HepG2 (cell line): ENCODE measurements at regions not wholly inside any gene's neighbourhood (a gene's known extent, or its start where the extent isn't known, plus 50 kb on each side); places are given as distances from the start of the nearest gene placed in this dataset.

Experiments used
- CERS6 ChIP-seq: sonication (generic); formaldehyde crosslinking; IDR thresholded peaks from 2 replicates; pipeline ENCODE4 v1.5.0; 2020; ENCODE audit warnings: missing genetic modification reagents
- ETS1 ChIP-seq: sonication (generic); formaldehyde crosslinking; IDR thresholded peaks from 2 replicates; pipeline ENCODE4 v1.4.0; 2020; ENCODE audit warnings: missing genetic modification reagents
- FOXK1 ChIP-seq: sonication (generic); formaldehyde crosslinking; IDR thresholded peaks from 2 replicates; pipeline ENCODE4 v1.4.0; 2020; ENCODE audit warnings: low read depth, missing genetic modification reagents, borderline replicate concordance
- HOXD1 ChIP-seq: sonication (generic); formaldehyde crosslinking; IDR thresholded peaks from 2 replicates; pipeline ENCODE4 v1.5.0; 2020; ENCODE audit warnings: missing genetic modification reagents
- MYNN ChIP-seq: sonication (generic); formaldehyde crosslinking; IDR thresholded peaks from 2 replicates; pipeline ENCODE4 v1.4.0; 2020; ENCODE audit warnings: mild to moderate bottlenecking, low read depth, missing genetic modification reagents
- NAIF1 ChIP-seq: sonication (generic); formaldehyde crosslinking; IDR thresholded peaks from 2 replicates; pipeline ENCODE4 v1.5.0; 2020; ENCODE audit warnings: mild to moderate bottlenecking, missing genetic modification reagents, borderline replicate concordance
- PAF1 ChIP-seq: IDR thresholded peaks from 2 replicates; pipeline ENCODE4 v1.6.1; 2016; ENCODE audit warnings: missing genetic modification reagents, missing compliant biosample characterization
- PHF20 ChIP-seq: sonication (generic); formaldehyde crosslinking; IDR thresholded peaks from 2 replicates; pipeline ENCODE4 v1.5.0; 2020; ENCODE audit warnings: mild to moderate bottlenecking, missing genetic modification reagents
- PRDM15 ChIP-seq: sonication (generic); formaldehyde crosslinking; IDR thresholded peaks from 2 replicates; pipeline ENCODE4 v1.4.0; 2020; ENCODE audit warnings: missing genetic modification reagents
- RARA ChIP-seq: IDR thresholded peaks from 2 replicates; pipeline ENCODE4 v1.6.1; 2016; ENCODE audit warnings: missing genetic modification reagents, missing compliant biosample characterization
- SMYD3 ChIP-seq: sonication (generic); formaldehyde crosslinking; IDR thresholded peaks from 2 replicates; pipeline ENCODE4 v1.8.1; 2023; ENCODE audit warnings: mild to moderate bottlenecking, missing genetic modification reagents
- SP1 ChIP-seq, 2 experiments: fragments of 450-650 bp in 1 of 2; sonication (generic) in 1 of 2; formaldehyde crosslinking in 1 of 2; IDR thresholded peaks; 2 replicates each; pipeline versions ENCODE4 v1.4.0 to v1.6.1; 2016 to 2020; ENCODE audit warnings: missing genetic modification reagents in 1 of 2
- SRY ChIP-seq: sonication (generic); formaldehyde crosslinking; IDR thresholded peaks from 2 replicates; pipeline ENCODE4 v1.8.0; 2022; ENCODE audit warnings: mild to moderate bottlenecking, missing genetic modification reagents
- ZEB1 ChIP-seq: IDR thresholded peaks from 2 replicates; pipeline ENCODE4 v1.6.1; 2012; ENCODE audit warnings: mild to moderate bottlenecking, low read depth, inconsistent platforms; ENCODE audit not compliant: insufficient replicate concordance
- ZHX1 ChIP-seq: sonication (generic); formaldehyde crosslinking; IDR thresholded peaks from 2 replicates; pipeline ENCODE4 v1.8.1; 2022; ENCODE audit warnings: low read depth, mild to moderate bottlenecking, missing genetic modification reagents
- ZNF335 ChIP-seq: sonication (generic); formaldehyde crosslinking; IDR thresholded peaks from 2 replicates; pipeline ENCODE4 v1.4.0; 2020; ENCODE audit warnings: missing genetic modification reagents
- ZNF574 ChIP-seq: sonication (generic); formaldehyde crosslinking; IDR thresholded peaks from 2 replicates; pipeline ENCODE4 v1.4.0; 2020; ENCODE audit warnings: missing genetic modification reagents

- TF ChIP-seq PRDM15 = peak; percentile 92
- peak; percentile 100 for TF ChIP-seq HOXD1 (CRISPR knock-in tag)
- no peak for TF ChIP-seq ZEB1
- TF ChIP-seq SRY (CRISPR knock-in tag) = peak; percentile 100
- TF ChIP-seq SP1 (IDR thresholded peaks at IDR 0.05) = no peak
- TF ChIP-seq SP1 (CRISPR knock-in tag; IDR thresholded peaks at IDR 0.05) = peak; percentile 82
- peak; percentile 100 for TF ChIP-seq SMYD3 (CRISPR knock-in tag)
- TF ChIP-seq PHF20 (CRISPR knock-in tag) = peak; percentile 89
- peak; percentile 99 for TF ChIP-seq CERS6 (CRISPR knock-in tag)
- peak; percentile 99 for TF ChIP-seq MYNN
- peak; percentile 99 for TF ChIP-seq ZHX1 (CRISPR knock-in tag)
- TF ChIP-seq RARA (CRISPR knock-in tag) = peak; percentile 96
- peak; percentile 100 for TF ChIP-seq ETS1 (CRISPR knock-in tag)
- TF ChIP-seq NAIF1 (CRISPR knock-in tag) = peak; percentile 97
- TF ChIP-seq FOXK1 (CRISPR knock-in tag) = peak; percentile 99
- TF ChIP-seq ZNF574 (CRISPR knock-in tag) = peak; percentile 96
- peak; percentile 72; the same call in 1 of the 2 replicates for TF ChIP-seq PAF1 (CRISPR knock-in tag)
- TF ChIP-seq ZNF335 = peak; percentile 97
These were observed 74.6 kb upstream of the CPLX2 start (continued) for GRCh38 chr5:175796536-175797499.
